Colonic mucosa (tissue), 4 donors: ENCODE measurements at regions not wholly inside any gene's neighbourhood (a gene's known extent, or its start where the extent isn't known, plus 50 kb on each side); places are given as distances from the start of the nearest gene placed in this dataset.

Source experiments
- DNase-seq: peaks from one replicate; pipeline ENCODE4 v3.0.0-alpha.2; 2020
- H3K27ac ChIP-seq: fragments of 200-600 bp; one replicate; pipeline ENCODE4 v1.8.0; 2021
- H3K27me3 ChIP-seq: fragments of 200-600 bp; one replicate; pipeline ENCODE4 v1.8.0; 2021
- H3K36me3 ChIP-seq: fragments of 200-600 bp; one replicate; pipeline ENCODE4 v1.8.0; 2021
- H3K4me1 ChIP-seq: fragments of 200-600 bp; one replicate; pipeline ENCODE4 v1.8.0; 2021; ENCODE audit warnings: mild to moderate bottlenecking
- H3K4me3 ChIP-seq: fragments of 200-600 bp; one replicate; pipeline ENCODE4 v1.8.0; 2021
- H3K9ac ChIP-seq, 2 donors: one replicate each; pipeline ENCODE4 v1.7.0; 2013; ENCODE audit warnings: control low read depth in 2 of 2, low read depth in 2 of 2, low read length in 2 of 2
- H3K9me3 ChIP-seq: fragments of 200-600 bp; one replicate; pipeline ENCODE4 v1.8.0; 2021
- CTCF ChIP-seq: fragments of 200-600 bp; IDR thresholded peaks from one replicate; pipeline ENCODE4 v1.8.0; 2022; ENCODE audit warnings: antibody characterized with exemption, mild to moderate bottlenecking
- intact Hi-C: fragments of 100-400 bp; cut with DNase I; formaldehyde crosslinking; loops from one replicate; pipeline ENCODE4 v1.14.1; 2022
- donor health status: healthy.
- donor health status: DM: no; HTN: no; CAD: no.
- donor health status: DM: no; HTN: no; CAD: no.

DNA sequence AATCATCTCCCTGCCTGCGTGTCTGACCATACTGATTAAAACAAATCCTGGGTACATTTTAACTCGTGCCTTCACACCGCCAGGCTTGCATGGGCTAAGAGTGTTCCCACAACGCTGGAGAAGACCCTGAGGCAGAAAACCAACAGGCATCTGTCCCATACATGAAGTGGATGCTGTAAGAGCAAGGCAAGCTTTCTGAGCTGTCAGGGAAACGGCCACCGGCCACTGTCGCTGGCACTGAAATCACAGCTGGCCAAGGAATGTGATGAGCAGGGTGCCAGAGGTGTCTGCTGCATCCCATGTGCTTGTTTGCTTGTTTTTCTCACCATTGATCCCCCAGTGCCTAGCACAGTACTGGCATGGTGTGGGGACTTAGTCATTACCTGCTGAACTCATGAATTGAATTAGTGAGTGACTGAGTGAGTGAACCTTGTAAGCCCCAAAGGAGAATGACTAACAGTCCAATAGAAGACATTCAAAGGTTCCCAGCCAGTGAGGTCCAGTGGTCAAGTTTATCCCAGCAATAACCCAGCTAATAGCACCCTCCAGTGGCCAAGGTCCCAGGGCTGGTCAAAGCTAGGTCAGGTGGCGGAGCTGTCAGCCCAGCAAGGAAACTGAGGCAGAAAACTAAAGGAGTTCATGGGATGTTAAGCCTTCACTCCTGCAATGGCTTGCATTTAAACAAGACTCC is 92.7 kb upstream of the CDH5 start:
- Histone ChIP-seq H3K36me3 (no peaks in the 10 kb centered on the region), H3K4me3 (no peak overlapping the region), H3K4me1 (peaks cover 6% of the 10 kb centered on the region), H3K27ac (no peak overlapping the region), H3K9me3 (no peaks in the 10 kb centered on the region), H3K27me3 (no peaks in the 10 kb centered on the region), H3K9ac (no peak overlapping the region)
- TF ChIP-seq CTCF = no peak
- no peak for DNase-seq
- intact Hi-C loops = loop anchor here (2.0 kb wide), 1 partner anchor 41 kb away; no protein-coding TSS in a partner anchor

- no peak for TF ChIP-seq CTCF
- no peaks in the 10 kb centered on the region for H3K27me3 ChIP-seq
- peaks cover 6% of the 10 kb centered on the region for H3K4me1 ChIP-seq
- no peaks in the 10 kb centered on the region for H3K36me3 ChIP-seq
- H3K9ac ChIP-seq = no peak overlapping the region
- H3K4me3 ChIP-seq = no peak overlapping the region
- no peak for DNase-seq
- no peak overlapping the region for H3K27ac ChIP-seq
- H3K9me3 ChIP-seq = no peaks in the 10 kb centered on the region
- intact Hi-C loops = no loop called here
These were observed 93.4 kb upstream of the CDH5 start for GRCh38 chr16:66273053-66273452.

- Histone ChIP-seq H3K4me3 (no peak overlapping the region), H3K27ac (no peak overlapping the region), H3K4me1 (peaks cover 6% of the 10 kb centered on the region), H3K9ac (no peak overlapping the region), H3K9me3 (no peaks in the 10 kb centered on the region), H3K36me3 (no peaks in the 10 kb centered on the region), H3K27me3 (no peaks in the 10 kb centered on the region)
- TF ChIP-seq CTCF = no peak
- peak; percentile 6 for DNase-seq
- intact Hi-C loops = no loop called here
These were observed 94.0 kb upstream of the CDH5 start for GRCh38 chr16:66272461-66272860.

DNA sequence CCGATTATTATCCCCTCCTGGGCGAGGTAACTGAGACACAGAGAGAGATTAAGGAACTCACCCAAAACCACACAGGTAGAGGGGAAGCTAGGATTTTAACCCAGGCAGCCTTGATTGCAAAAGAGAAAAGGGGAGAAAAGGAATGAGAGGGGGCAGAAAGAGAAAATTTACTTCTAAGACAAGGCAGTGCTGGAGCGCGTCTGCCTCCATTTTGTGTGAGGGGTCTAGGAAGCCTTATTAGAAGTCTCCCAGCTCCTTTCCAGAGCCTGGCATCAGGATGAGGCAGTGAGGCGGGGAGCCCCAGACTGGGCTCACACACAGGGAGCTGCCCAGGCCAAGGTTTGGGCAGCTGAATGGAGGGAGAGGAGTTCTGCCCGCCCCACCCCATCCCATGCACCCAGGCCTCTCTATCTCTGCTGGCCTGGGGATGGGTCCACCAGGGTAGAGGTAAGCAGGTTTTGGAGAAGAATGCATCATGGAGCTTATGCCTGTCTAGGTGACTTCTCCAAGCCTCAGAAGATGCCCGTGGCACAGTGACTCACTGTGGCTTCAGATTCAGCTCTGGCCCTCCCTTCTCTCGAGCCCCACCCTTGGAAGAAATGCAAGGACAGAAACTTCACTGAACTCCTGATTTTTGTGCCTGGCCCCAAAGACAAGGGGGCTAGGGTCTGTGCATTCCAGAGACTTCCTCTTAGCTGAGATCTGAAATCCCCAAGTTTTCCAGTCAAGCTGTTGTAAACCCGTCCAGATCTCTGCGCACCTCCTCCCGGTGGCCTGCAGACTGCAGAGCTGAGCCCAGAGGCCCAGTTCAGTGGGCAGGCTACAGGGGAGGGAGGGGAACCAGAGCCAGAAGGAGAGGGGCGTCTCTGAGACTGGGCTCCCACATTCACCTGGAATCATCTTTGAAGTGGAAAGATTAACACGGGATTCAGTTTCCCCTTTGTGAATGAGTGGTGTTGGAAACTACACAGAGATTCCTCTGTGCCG is 95.1 kb upstream of the CDH5 start:
- Histone ChIP-seq H3K4me1 (peaks cover 6% of the 10 kb centered on the region), H3K27me3 (no peaks in the 10 kb centered on the region), H3K4me3 (no peak overlapping the region), H3K36me3 (no peaks in the 10 kb centered on the region), H3K9me3 (no peaks in the 10 kb centered on the region), H3K9ac (no peak overlapping the region), H3K27ac (no peak overlapping the region)
- no peak for DNase-seq
- intact Hi-C loops = no loop called here
- no peak for TF ChIP-seq CTCF

GRCh38 chr16:66270333-66270927 is 96.1 kb upstream of the CDH5 start:
- peak; percentile 98 for TF ChIP-seq CTCF
- no peak overlapping the region for H3K9ac ChIP-seq
- H3K27me3 ChIP-seq = no peaks in the 10 kb centered on the region
- H3K4me3 ChIP-seq = peak overlapping the region; percentile 31
- no peaks in the 10 kb centered on the region for H3K9me3 ChIP-seq
- H3K4me1 ChIP-seq = peaks cover 6% of the 10 kb centered on the region
- peak; percentile 58 for DNase-seq
- H3K36me3 ChIP-seq = no peaks in the 10 kb centered on the region
- intact Hi-C loops = no loop called here
- H3K27ac ChIP-seq = no peak overlapping the region
